Effector memory CD8-positive, alpha-beta T cell (primary cell): ENCODE measurements at regions not wholly inside any gene's neighbourhood (a gene's known extent, or its start where the extent isn't known, plus 50 kb on each side); places are given as distances from the start of the nearest gene placed in this dataset.

Experiments
- ATAC-seq: fragments of 150-1000 bp; cut with Tn5 transposase; replicated peaks from 2 replicates; pipeline ENCODE4 v1.10.0; 2021; ENCODE audit warnings: mild to moderate bottlenecking, moderate library complexity
- DNase-seq, 3 experiments: peaks; one replicate each; pipeline ENCODE4 v3.0.0; 2021
- H3K27ac Mint-ChIP-seq, 2 donors: one replicate each; pipeline ENCODE4 v1.8.0; 2022; ENCODE audit warnings: mild to moderate bottlenecking in 2 of 2, mixed read lengths in 2 of 2, moderate library complexity in 2 of 2
- H3K27me3 Mint-ChIP-seq, 2 donors: one replicate each; pipeline ENCODE4 v1.8.0; 2022; ENCODE audit warnings: mixed read lengths in 2 of 2
- H3K36me3 Mint-ChIP-seq: one replicate; pipeline ENCODE4 v1.8.0; 2022; ENCODE audit warnings: mild to moderate bottlenecking, moderate library complexity, mixed read lengths; ENCODE audit not compliant: insufficient read depth
- H3K4me1 Mint-ChIP-seq, 2 donors: one replicate each; pipeline ENCODE4 v1.8.0; 2022; ENCODE audit warnings: low read depth in 2 of 2, mixed read lengths in 2 of 2
- H3K4me3 Mint-ChIP-seq, 2 donors: one replicate each; pipeline ENCODE4 v1.8.0; 2022; ENCODE audit warnings: mild to moderate bottlenecking in 2 of 2, mixed read lengths in 2 of 2, moderate library complexity in 2 of 2
- H3K9me3 Mint-ChIP-seq, 2 donors: one replicate each; pipeline ENCODE4 v1.8.0; 2022; ENCODE audit warnings: mixed read lengths in 2 of 2

DNA sequence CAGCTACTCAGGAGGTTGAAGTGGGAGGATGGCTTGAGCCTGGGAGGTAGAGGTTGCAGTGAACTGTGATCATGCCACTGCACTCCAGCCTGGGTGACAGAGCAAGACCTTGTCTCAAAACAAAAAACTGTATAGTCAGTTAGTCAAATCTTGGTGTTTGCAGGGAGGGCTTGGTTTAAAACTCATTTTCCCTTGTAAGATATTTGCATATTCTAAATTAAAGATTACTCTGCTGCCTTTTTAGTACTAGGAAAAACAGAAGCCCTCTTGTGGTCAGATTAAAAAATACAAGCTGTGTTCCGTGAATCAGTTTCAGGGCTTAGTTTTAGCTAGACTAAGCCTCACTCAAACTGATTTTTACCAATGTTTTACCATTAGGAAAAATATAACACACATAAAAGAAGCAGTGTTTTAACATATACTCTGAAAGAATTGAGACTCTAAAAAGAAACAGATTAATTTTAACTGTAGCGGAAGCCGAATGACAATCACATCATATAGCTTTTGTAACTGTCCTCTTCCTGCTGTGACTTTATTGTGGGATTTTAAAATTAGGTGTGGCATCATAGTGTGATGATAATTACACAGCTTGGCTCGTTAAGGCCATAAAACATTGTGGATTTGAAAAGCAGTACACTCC lies 84.9 kb upstream of the BASP1 start:
- H3K27ac Mint-ChIP-seq, result no peak overlapping the region
- peaks cover 2% of the 10 kb centered on the region for H3K36me3 Mint-ChIP-seq
- peaks cover 0 to 3% of the 10 kb centered on the region in 2 donors for H3K4me1 Mint-ChIP-seq
- DNase-seq, result no peak
- peaks cover 3 to 13% of the 10 kb centered on the region in 2 donors for H3K9me3 Mint-ChIP-seq
- no peak for ATAC-seq
- no peaks in the 10 kb centered on the region for H3K27me3 Mint-ChIP-seq
- no peak overlapping the region for H3K4me3 Mint-ChIP-seq

DNA sequence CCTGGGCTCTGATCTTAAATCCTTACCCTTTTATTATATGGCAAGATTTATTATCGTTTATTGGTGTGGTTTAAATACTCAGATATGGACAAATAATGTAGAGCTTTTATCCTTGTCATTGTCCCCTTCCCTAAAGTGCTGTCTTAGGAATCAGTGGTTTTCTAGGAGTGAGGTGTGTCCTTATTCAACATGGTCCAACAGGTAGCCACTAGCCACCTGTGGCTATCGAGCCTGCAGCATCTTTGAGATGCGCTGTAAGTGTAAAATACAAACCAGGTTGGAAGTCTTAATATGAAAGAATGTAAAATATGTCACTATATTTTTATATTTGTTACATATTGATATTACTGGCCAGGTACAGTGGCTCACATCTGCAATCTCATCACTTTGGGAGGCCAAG lies 82.4 kb upstream of the BASP1 start:
- no peaks in the 10 kb centered on the region for H3K27me3 Mint-ChIP-seq
- H3K4me3 Mint-ChIP-seq, result no peak overlapping the region
- DNase-seq, result no peak
- no peak for ATAC-seq
- peaks cover 3 to 8% of the 10 kb centered on the region in 2 donors for H3K9me3 Mint-ChIP-seq
- H3K27ac Mint-ChIP-seq, result no peak overlapping the region
- H3K4me1 Mint-ChIP-seq, result peaks cover 0 to 3% of the 10 kb centered on the region in 2 donors
- H3K36me3 Mint-ChIP-seq, result peaks cover 2% of the 10 kb centered on the region

DNA sequence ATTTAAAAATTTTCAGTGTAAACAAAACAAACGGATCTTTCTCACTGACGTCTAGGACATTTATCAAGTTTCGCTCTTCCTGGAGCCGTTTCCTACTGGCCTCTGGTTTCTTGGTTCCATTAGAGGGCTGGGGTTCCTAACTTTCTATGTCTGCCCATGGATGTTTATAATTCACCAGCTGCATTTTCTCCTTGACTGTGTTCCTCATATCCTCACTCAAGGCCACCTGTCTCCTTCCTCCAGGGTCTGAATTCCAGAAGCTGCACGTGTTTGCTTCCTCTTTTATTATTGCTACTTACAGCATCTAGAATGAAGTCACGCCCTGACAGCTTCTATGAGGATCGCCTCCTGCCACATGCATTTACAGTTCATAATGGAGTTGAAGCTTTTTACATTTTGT lies 74.1 kb upstream of the BASP1 start:
- H3K4me3 Mint-ChIP-seq, result no peak overlapping the region
- no peaks in the 10 kb centered on the region for H3K4me1 Mint-ChIP-seq
- no peaks in the 10 kb centered on the region for H3K36me3 Mint-ChIP-seq
- no peaks in the 10 kb centered on the region for H3K27me3 Mint-ChIP-seq
- no peak for DNase-seq
- no peak overlapping the region for H3K27ac Mint-ChIP-seq
- no peak for ATAC-seq
- peaks cover 0 to 2% of the 10 kb centered on the region in 2 donors for H3K9me3 Mint-ChIP-seq

DNA sequence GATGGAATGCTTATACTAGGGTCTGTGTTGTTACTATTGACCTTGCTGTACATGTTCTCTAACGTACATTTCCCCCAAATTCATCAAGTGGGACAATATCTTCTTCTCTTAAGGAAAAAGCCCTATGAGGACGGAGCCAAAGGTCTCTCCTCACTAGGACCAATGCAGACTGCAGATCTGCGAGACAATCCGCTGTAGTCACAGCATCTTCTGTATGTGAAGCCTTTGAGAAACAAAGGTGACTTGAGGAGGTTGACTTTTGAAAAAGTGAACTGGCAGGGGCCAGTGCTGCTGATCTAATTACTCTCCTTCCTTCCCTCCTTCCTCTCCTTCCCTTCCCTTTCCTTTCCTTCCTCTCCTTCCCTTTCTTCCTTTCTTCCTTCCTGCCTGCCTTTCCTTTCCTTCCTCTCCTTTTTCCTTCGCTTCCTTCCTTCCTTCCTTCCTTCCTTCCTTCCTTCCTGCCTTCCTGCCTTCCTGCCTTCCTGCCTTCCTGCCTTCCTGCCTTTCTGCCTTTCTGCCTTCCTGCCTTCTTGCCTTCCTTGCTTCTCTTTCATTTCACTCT lies 71.1 kb upstream of the BASP1 start:
- H3K27ac Mint-ChIP-seq, result no peak overlapping the region
- no peaks in the 10 kb centered on the region for H3K36me3 Mint-ChIP-seq
- peaks cover 0 to 2% of the 10 kb centered on the region in 2 donors for H3K9me3 Mint-ChIP-seq
- H3K27me3 Mint-ChIP-seq, result no peaks in the 10 kb centered on the region
- ATAC-seq (no peak), DNase-seq (no peak)
- H3K4me3 Mint-ChIP-seq, result no peak overlapping the region
- H3K4me1 Mint-ChIP-seq, result no peaks in the 10 kb centered on the region

DNA sequence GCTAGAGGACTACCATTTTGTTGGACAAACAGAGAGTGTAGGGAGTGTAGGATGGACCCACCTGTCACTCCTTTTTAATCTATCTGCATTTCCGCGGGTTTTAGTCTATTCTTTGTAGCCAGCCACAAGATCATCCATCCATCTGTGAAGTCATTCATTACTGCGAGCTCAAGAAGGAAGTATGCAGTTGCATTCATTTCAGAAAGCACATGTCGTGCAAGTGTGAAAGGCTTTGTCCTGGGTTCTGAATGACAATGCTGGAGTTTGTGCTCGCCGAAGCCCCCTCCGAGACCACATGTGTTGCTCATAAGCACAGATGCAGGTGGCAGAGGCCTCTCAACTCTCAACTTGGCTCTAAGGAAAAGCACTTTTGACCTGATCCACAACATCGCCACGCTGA lies 70.3 kb upstream of the BASP1 start:
- no peak overlapping the region for H3K4me3 Mint-ChIP-seq
- H3K27me3 Mint-ChIP-seq, result no peaks in the 10 kb centered on the region
- no peaks in the 10 kb centered on the region for H3K4me1 Mint-ChIP-seq
- H3K27ac Mint-ChIP-seq, result no peak overlapping the region
- ATAC-seq (no peak), DNase-seq (no peak)
- H3K36me3 Mint-ChIP-seq, result no peaks in the 10 kb centered on the region
- peaks cover 0 to 2% of the 10 kb centered on the region in 2 donors for H3K9me3 Mint-ChIP-seq

DNA sequence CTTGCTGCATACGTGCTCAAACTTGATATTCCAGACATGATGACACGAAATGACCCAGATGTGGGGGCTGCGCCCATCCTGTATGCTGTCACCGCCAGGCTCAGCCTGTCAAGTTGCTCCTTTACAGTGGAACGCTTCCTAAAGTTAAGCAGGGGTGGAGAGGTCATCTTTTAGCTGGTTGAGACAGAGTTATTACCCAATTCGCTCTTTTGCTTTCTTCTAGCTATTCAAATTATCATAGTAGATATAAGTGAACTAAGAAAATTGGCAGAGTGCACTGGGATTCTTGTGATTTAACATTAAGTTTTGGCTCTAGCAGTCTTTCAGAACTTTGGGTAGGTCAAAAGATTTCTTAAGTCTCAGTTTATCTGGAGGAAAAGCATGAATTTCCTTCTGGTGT lies 69.8 kb upstream of the BASP1 start:
- Mint-ChIP-seq H3K9me3 (peaks cover 0 to 2% of the 10 kb centered on the region in 2 donors), H3K27ac (no peak overlapping the region), H3K27me3 (no peaks in the 10 kb centered on the region), H3K36me3 (no peaks in the 10 kb centered on the region), H3K4me1 (no peaks in the 10 kb centered on the region), H3K4me3 (no peak overlapping the region)
- DNase-seq (no peak), ATAC-seq (no peak)

DNA sequence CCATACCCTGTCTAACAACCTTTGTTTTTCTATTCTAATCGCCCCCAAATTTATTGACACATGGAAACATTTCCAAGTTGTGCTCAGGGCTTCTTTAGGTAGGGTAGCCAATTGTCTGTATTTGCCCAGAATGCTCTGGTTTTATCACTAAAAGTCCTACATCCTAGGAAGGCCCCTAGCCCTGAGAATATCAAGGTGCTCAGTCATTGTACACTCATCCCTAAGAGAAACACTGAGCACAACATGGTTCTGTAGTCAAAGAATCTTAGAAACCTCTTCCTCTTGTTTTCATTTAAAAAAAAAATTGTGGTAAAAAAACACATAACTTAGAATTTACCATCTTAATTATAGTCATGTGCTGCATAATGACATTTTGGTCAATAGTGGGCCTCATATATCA lies 69.0 kb upstream of the BASP1 start:
- no peaks in the 10 kb centered on the region for H3K27me3 Mint-ChIP-seq
- H3K9me3 Mint-ChIP-seq, result peaks cover 0 to 3% of the 10 kb centered on the region in 2 donors
- no peak overlapping the region for H3K27ac Mint-ChIP-seq
- H3K36me3 Mint-ChIP-seq, result no peaks in the 10 kb centered on the region
- DNase-seq, result no peak
- no peaks in the 10 kb centered on the region for H3K4me1 Mint-ChIP-seq
- ATAC-seq, result no peak
- H3K4me3 Mint-ChIP-seq, result no peak overlapping the region

DNA sequence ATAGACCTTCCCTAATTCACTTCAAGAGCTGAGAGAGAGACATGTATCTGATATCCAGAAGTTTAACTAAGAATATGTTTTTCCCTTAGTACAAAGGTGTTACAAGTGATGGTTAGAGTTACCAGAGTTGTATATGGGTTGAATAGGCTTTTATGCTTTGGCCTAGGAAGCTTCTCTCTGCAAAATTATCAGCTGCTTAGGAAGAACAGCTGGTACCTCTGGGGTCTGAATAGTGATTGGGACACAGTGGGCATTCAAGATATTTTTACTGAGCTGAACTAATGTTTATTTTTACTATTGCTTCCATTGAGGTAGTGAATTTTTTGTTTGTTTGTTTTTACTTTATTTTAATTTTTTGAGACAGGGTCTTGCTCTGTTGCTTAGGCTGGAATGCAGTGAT lies 67.6 kb upstream of the BASP1 start:
- Mint-ChIP-seq H3K4me1 (no peaks in the 10 kb centered on the region), H3K9me3 (peaks cover 0 to 6% of the 10 kb centered on the region in 2 donors), H3K27me3 (no peaks in the 10 kb centered on the region), H3K27ac (no peak overlapping the region), H3K4me3 (no peak overlapping the region), H3K36me3 (no peaks in the 10 kb centered on the region)
- ATAC-seq, result no peak
- DNase-seq, result no peak

DNA sequence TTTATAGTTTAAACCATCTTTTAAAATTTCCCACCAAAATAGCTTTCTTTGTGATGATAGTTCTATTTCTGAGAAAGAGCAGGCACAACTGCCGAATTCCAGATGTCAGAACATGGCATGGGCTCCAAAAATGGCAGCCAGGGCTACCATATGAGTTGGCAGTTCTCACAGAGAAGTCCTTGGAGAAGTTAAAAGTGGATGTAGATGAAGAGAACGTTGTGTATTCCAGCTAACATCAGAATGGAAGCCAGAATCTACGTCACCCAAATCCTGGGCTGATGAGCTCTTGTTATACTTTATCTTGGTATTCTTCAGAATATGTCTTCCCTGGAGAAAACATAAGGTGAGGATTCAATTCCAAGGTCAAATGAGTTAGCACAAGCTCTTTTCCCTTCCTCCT lies 66.9 kb upstream of the BASP1 start:
- H3K4me3 Mint-ChIP-seq, result no peak overlapping the region
- no peaks in the 10 kb centered on the region for H3K27me3 Mint-ChIP-seq
- H3K9me3 Mint-ChIP-seq, result peaks cover 0 to 7% of the 10 kb centered on the region in 2 donors
- no peak for DNase-seq
- no peak overlapping the region for H3K27ac Mint-ChIP-seq
- no peak for ATAC-seq
- no peaks in the 10 kb centered on the region for H3K36me3 Mint-ChIP-seq
- H3K4me1 Mint-ChIP-seq, result no peaks in the 10 kb centered on the region

DNA sequence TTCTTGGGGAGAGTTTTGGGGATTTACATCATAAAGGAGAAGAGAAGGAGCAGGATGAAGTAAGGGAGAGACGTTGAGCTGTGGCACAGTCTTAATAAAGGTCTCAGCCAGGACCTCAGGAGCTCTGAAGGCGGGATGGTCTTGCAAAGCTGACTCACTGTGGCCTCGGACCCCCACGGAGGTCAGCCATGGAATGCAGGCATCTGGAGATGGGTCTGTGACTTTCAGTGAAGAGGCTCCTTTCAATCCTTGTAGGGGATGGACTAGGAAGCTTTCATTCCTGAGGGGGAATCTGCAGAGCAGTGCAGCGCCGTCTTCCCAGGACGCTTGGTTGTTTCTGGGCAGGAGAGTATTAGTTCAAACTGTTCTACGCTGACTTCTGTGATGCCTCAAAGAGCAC lies 65.7 kb upstream of the BASP1 start:
- no peak overlapping the region for H3K4me3 Mint-ChIP-seq
- H3K36me3 Mint-ChIP-seq, result no peaks in the 10 kb centered on the region

DNA sequence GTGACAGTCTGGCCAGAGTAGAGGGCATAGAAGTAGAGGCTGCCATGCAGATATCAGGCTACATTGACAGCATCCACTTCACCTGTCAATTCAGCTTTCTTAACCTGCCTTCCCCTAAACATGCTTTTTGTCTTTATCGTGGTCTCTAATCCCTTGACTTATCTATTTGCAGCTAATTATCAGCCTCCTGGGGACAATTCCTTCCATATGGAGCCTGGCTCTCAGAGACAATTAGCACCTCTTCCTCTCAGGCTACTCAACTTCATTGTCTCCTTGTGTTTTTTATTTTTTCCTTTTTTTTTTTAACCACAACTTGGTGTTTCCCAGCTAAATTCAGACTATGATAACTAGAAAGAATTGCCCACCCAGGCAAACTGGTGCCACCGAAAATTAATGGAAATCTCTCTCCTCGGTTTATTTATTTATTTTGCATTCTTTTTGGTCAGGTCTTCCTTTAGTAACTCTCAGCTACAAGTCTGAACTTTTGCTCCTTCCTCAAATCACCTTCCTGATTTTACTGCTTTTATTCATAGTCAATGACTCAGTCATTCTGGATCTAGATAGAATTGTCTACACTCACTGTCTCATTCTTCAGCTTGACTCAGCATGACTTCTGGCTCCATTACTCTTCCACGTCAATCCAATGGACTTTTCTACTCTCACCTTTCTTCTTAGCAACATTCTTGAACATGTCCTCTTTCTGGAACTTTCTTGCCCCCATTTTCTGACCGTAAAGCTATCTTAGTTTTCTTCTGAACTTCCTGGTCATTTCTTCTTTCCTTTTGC lies 63.0 kb upstream of the BASP1 start:
- H3K27ac Mint-ChIP-seq, result no peak overlapping the region
- peaks cover 19 to 20% of the 10 kb centered on the region in 2 donors for H3K9me3 Mint-ChIP-seq
- H3K36me3 Mint-ChIP-seq, result no peaks in the 10 kb centered on the region
- H3K27me3 Mint-ChIP-seq, result no peaks in the 10 kb centered on the region
- ATAC-seq (no peak), DNase-seq (no peak)
- no peak overlapping the region for H3K4me3 Mint-ChIP-seq
- H3K4me1 Mint-ChIP-seq, result no peaks in the 10 kb centered on the region

More for the DNA sequence above, 65.7 kb upstream of the BASP1 start:
- H3K27me3 Mint-ChIP-seq, result no peaks in the 10 kb centered on the region
- no peak for ATAC-seq
- no peak overlapping the region for H3K27ac Mint-ChIP-seq
- no peak for DNase-seq
- H3K4me1 Mint-ChIP-seq, result no peaks in the 10 kb centered on the region
- H3K9me3 Mint-ChIP-seq, result peaks cover 4 to 8% of the 10 kb centered on the region in 2 donors

DNA sequence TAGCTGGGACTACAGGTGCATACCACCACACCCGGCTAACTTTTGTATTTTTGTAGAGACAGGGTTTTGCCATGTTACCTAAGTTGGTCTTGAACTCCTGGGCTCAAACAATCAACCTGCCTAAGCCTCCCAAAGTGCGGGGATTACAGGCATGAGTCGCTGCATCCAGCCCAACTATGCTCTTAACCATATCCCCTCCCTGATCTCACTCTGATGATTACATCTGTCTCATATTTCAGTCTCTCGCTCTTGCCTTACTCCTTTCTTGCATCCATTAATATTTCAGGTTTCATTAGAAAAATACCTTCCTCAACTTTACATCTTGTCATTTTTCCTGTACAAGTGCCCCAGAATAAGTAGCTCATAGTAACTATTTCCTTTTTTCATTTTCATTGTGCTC lies 61.0 kb upstream of the BASP1 start:
- no peaks in the 10 kb centered on the region for H3K36me3 Mint-ChIP-seq
- no peaks in the 10 kb centered on the region for H3K27me3 Mint-ChIP-seq
- H3K4me1 Mint-ChIP-seq, result no peaks in the 10 kb centered on the region

DNA sequence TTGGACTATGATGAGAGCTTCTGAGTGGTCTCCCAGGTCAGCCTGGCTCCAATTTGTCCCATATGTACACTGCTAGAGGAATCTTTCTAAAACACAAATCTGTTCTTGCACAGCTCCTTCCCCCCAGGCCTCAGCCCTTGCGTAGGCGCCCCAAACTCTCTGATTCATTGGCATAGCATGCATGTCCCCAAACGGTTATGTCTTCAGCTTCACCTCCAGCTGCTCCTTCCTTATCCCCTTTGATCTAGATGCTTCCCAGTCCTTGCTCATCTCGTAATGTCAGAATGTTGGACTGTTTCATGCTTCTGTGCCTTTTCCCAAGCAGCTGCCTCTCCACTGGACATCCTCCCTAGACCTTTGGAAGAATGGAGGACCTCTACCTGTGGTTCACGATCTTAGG lies 60.1 kb upstream of the BASP1 start:
- Mint-ChIP-seq H3K4me1 (no peaks in the 10 kb centered on the region), H3K4me3 (no peak overlapping the region), H3K27me3 (no peaks in the 10 kb centered on the region), H3K36me3 (no peaks in the 10 kb centered on the region), H3K9me3 (peaks cover 19 to 20% of the 10 kb centered on the region in 2 donors), H3K27ac (no peak overlapping the region)
- DNase-seq (no peak), ATAC-seq (no peak)

More for the DNA sequence above, 61.0 kb upstream of the BASP1 start:
- no peak overlapping the region for H3K27ac Mint-ChIP-seq
- H3K4me3 Mint-ChIP-seq, result no peak overlapping the region
- DNase-seq (no peak), ATAC-seq (no peak)
- peaks cover 19 to 20% of the 10 kb centered on the region in 2 donors for H3K9me3 Mint-ChIP-seq
